ENCODE measurements at regions not wholly inside any gene's neighbourhood (a gene's known extent, or its start where the extent isn't known, plus 50 kb on each side); places are given as distances from the start of the nearest gene placed in this dataset.

- no peaks in the 10 kb centered on the region for H3K9me3 Mint-ChIP-seq
- intact Hi-C loops (cut with micrococcal nuclease): loop anchor here (10.0 kb wide), 1 partner anchor 58 kb away; no protein-coding TSS in a partner anchor
Measured at GRCh38 chr15:26113296-26113695, 250.2 kb upstream of the ATP10A start.

GRCh38 chr15:26109203-26109602 lies 246.1 kb upstream of the ATP10A start:
- TF ChIP-seq, protein P1, sequence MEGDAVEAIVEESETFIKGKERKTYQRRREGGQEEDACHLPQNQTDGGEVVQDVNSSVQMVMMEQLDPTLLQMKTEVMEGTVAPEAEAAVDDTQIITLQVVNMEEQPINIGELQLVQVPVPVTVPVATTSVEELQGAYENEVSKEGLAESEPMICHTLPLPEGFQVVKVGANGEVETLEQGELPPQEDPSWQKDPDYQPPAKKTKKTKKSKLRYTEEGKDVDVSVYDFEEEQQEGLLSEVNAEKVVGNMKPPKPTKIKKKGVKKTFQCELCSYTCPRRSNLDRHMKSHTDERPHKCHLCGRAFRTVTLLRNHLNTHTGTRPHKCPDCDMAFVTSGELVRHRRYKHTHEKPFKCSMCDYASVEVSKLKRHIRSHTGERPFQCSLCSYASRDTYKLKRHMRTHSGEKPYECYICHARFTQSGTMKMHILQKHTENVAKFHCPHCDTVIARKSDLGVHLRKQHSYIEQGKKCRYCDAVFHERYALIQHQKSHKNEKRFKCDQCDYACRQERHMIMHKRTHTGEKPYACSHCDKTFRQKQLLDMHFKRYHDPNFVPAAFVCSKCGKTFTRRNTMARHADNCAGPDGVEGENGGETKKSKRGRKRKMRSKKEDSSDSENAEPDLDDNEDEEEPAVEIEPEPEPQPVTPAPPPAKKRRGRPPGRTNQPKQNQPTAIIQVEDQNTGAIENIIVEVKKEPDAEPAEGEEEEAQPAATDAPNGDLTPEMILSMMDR (IDR thresholded peaks at IDR 0.05): no peak
- Histone ChIP-seq H3K36me3 (ENCODE audit: control insufficient read depth, insufficient read depth, low read length) (no peaks in the 10 kb centered on the region), H3K27me3 (ENCODE audit: control insufficient read depth, insufficient read depth, low read length) (no peaks in the 10 kb centered on the region), H3K4me1 (ENCODE audit: control insufficient read depth, insufficient read depth, low read length) (no peaks in the 10 kb centered on the region), H3K9me3 (ENCODE audit: control insufficient read depth, insufficient read depth, low read length) (no peaks in the 10 kb centered on the region), H3K27ac (ENCODE audit: low read length) (no peak overlapping the region), H3K4me3 (ENCODE audit: low read length) (no peak overlapping the region)
- ATAC-seq (no peak), DNase-seq (no peak)
- Mint-ChIP-seq H3K4me1 (no peaks in the 10 kb centered on the region), H3K4me3 (no peak overlapping the region), H3K27me3 (ENCODE audit: low read depth in 2 of 2) (peaks cover 2 to 7% of the 10 kb centered on the region in 2 donors), H3K9me3 (no peaks in the 10 kb centered on the region), H3K27ac (no peak overlapping the region), H3K36me3 (no peaks in the 10 kb centered on the region)
- whole genome bisulfite sequencing (ENCODE audit: insufficient coverage): 73% methylated on average over 4 of the region's 4 CpGs
- intact Hi-C loops (cut with micrococcal nuclease): no loop called here

More at GRCh38 chr15:26113296-26113695, 250.2 kb upstream of the ATP10A start:
- DNase-seq (no peak), ATAC-seq (no peak)
- no peak overlapping the region for H3K27ac ChIP-seq (ENCODE audit: low read length)
- peaks cover 0 to 7% of the 10 kb centered on the region in 2 donors for H3K27me3 Mint-ChIP-seq (ENCODE audit: low read depth in 2 of 2)
- TF ChIP-seq, protein P1 (IDR thresholded peaks at IDR 0.05): no peak
- H3K4me3 Mint-ChIP-seq: no peak overlapping the region
- H3K4me1 Mint-ChIP-seq: no peaks in the 10 kb centered on the region
- no peak overlapping the region for H3K27ac Mint-ChIP-seq
- no peaks in the 10 kb centered on the region for H3K36me3 Mint-ChIP-seq
- WGBS (ENCODE audit: insufficient coverage): 82% methylated on average over 9 of the region's 10 CpGs
- no peaks in the 10 kb centered on the region for H3K36me3 ChIP-seq (ENCODE audit: control insufficient read depth, insufficient read depth, low read length)
- H3K27me3 ChIP-seq (ENCODE audit: control insufficient read depth, insufficient read depth, low read length): no peaks in the 10 kb centered on the region
- no peaks in the 10 kb centered on the region for H3K4me1 ChIP-seq (ENCODE audit: control insufficient read depth, insufficient read depth, low read length)
- no peaks in the 10 kb centered on the region for H3K9me3 ChIP-seq (ENCODE audit: control insufficient read depth, insufficient read depth, low read length)
- H3K4me3 ChIP-seq (ENCODE audit: low read length): no peak overlapping the region

- H3K4me3 ChIP-seq (ENCODE audit: low read length): no peak overlapping the region
- H3K36me3 Mint-ChIP-seq: no peaks in the 10 kb centered on the region
- peaks cover 3% of the 10 kb centered on the region for H3K4me1 ChIP-seq (ENCODE audit: control insufficient read depth, insufficient read depth, low read length)
- H3K27me3 Mint-ChIP-seq (ENCODE audit: low read depth in 2 of 2): peaks cover 0 to 9% of the 10 kb centered on the region in 2 donors
- H3K27me3 ChIP-seq (ENCODE audit: control insufficient read depth, insufficient read depth, low read length): no peaks in the 10 kb centered on the region
- H3K27ac Mint-ChIP-seq: no peak overlapping the region
- DNase-seq: no peak
- no peak overlapping the region for H3K27ac ChIP-seq (ENCODE audit: low read length)
- no peaks in the 10 kb centered on the region for H3K36me3 ChIP-seq (ENCODE audit: control insufficient read depth, insufficient read depth, low read length)
- H3K9me3 ChIP-seq (ENCODE audit: control insufficient read depth, insufficient read depth, low read length): no peaks in the 10 kb centered on the region
- ATAC-seq: no peak
- TF ChIP-seq, protein P1 (IDR thresholded peaks at IDR 0.05): no peak
- 94% methylated on average over 3 of the region's 3 CpGs for WGBS (ENCODE audit: insufficient coverage)
- no peaks in the 10 kb centered on the region for H3K9me3 Mint-ChIP-seq
- peaks cover 5 to 19% of the 10 kb centered on the region in 2 donors for H3K4me1 Mint-ChIP-seq
- intact Hi-C loops (cut with micrococcal nuclease): no loop called here
- H3K4me3 Mint-ChIP-seq: no peak overlapping the region
Measured at GRCh38 chr15:26106556-26106955, 243.4 kb upstream of the ATP10A start.

GRCh38 chr15:26103002-26103404 lies 239.9 kb upstream of the ATP10A start:
- ATAC-seq (peak in 1 of 3 donors; percentile 65), DNase-seq (no peak)
- WGBS (ENCODE audit: insufficient coverage): 75% methylated on average over 7 of the region's 7 CpGs
- Histone ChIP-seq H3K4me1 (ENCODE audit: control insufficient read depth, insufficient read depth, low read length) (peaks cover 3% of the 10 kb centered on the region), H3K9me3 (ENCODE audit: control insufficient read depth, insufficient read depth, low read length) (no peaks in the 10 kb centered on the region), H3K36me3 (ENCODE audit: control insufficient read depth, insufficient read depth, low read length) (no peaks in the 10 kb centered on the region), H3K4me3 (ENCODE audit: low read length) (no peak overlapping the region), H3K27me3 (ENCODE audit: control insufficient read depth, insufficient read depth, low read length) (no peaks in the 10 kb centered on the region), H3K27ac (ENCODE audit: low read length) (no peak overlapping the region)
- H3K4me1 Mint-ChIP-seq: peaks cover 5 to 25% of the 10 kb centered on the region in 2 donors
- H3K27me3 Mint-ChIP-seq (ENCODE audit: low read depth in 2 of 2): peaks cover 0 to 12% of the 10 kb centered on the region in 2 donors
- H3K36me3 Mint-ChIP-seq: no peaks in the 10 kb centered on the region
- TF ChIP-seq, protein P1 (IDR thresholded peaks at IDR 0.05): no peak
- H3K9me3 Mint-ChIP-seq: no peaks in the 10 kb centered on the region
- intact Hi-C loops (cut with micrococcal nuclease): no loop called here
- H3K27ac Mint-ChIP-seq: peak overlapping the region in 1 of 2 donors; percentile 83
- H3K4me3 Mint-ChIP-seq: peak overlapping the region; percentile 65

Data from natural killer cell (primary cell).